NCI-H1417 treated with DMSO at 0.1 percent for 48 hours (cell line): ENCODE measurements at regions not wholly inside any gene's neighbourhood (a gene's known extent, or its start where the extent isn't known, plus 50 kb on each side); places are given as distances from the start of the nearest gene placed in this dataset.

ENCODE experiments used
- DNase-seq: peaks from one replicate; lab custom pipeline; 2025; lab: John Stamatoyannopoulos, UW

DNA sequence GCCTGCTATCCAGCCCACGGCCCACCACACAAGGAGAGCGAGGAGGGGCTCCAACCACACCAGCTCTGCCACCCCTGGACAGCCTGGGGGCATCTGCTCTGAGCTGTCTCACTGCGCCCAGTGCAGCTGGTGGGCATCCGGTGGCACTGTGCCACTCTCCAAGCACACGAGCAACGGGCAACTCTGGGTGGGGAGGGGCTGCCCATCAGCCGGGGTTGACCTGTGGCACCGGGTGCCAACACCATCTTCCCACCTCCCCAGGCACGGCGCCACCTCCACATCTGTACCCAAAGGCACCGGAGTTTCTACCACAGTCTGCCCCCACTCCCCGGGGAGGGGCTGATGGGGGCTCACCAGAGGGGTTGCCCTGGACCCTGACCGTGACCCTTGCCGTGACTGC lies 241.8 kb downstream of the RBFOX3 start:
- no peak for DNase-seq

- DNase-seq = no peak
Measured at GRCh38 chr17:79368521-79368920, 242.3 kb downstream of the RBFOX3 start.

GRCh38 chr17:79366988-79367571 lies 243.8 kb downstream of the RBFOX3 start:
- DNase-seq = no peak

GRCh38 chr17:79365836-79366770 lies 244.7 kb downstream of the RBFOX3 start:
- DNase-seq = no peak

- DNase-seq = no peak
Measured at GRCh38 chr17:79365351-79365750, 245.5 kb downstream of the RBFOX3 start.

DNA sequence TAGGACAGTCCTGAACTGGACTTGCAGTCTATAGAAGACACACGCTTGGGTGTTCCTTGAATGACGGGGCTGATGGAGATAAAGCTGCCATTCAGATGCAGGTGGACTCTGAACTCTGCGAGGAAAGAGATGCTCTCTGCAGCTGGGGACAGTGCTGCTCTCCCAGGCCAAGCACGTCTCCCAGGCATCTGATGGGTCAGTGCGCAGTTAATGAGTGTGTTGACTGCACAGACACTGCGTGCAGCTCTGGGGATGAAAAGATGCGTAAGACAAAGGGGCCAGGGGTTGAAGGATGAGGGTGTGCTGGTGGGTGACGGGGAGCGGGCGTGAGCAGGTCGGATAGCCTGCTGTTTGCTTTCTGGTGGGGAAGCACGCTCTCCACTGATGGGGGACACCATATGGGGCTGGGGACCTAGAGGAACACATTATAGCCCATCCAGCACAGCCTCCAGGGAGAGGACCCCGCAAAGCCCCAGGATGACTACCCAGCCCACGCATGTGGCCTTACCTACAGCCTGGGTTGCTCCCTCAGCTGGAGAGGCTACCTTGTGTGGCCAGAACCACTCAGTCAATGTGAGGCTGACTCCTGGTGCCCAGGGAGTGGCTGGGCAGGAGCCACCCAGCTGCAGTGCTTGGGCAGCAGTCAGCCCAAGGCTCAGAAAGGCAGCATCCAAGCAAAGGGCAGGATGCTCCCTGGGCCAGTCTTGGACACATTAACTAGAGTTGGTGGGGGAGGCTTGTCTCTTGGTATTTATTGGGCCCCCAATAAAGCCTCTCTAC lies 246.3 kb downstream of the RBFOX3 start:
- no peak for DNase-seq

DNA sequence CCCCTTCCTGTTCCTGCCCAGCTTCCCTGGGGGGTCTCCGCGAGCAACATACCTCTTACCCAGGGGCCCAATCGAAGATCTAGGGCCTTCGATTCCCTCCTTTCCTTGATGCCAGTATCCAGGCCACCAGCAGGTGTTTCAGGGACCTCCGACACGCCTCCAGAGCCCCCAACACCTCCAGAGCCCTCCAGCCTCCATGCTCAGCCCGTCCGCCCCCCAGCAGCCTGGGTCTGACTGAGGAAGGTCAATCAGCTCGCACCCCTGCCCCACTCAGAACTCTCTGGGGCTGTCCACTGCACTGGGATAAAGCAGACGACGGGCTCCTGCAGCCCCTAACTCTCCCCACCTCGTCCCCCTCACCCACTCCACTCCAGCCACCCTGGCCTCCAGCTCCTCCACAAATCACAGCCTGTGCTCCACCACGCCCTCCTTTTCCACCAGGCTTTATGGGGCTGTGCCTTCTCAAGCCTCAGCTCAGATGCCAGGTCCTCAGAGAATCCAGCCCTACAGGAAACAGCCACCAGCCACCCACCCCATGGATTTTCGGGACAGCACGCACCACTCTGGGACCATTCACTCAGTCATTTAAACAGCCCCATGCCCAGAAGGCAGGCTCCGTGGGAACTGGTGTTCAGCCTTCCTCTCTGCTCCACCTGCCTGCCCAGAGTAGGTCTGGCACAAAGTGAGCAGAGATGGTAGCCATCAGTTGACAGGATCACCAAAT lies 247.1 kb downstream of the RBFOX3 start:
- no peak for DNase-seq

- DNase-seq = no peak
Measured at GRCh38 chr17:79362772-79363305, 248.0 kb downstream of the RBFOX3 start.

GRCh38 chr17:79361873-79362771 lies 248.7 kb downstream of the RBFOX3 start:
- no peak for DNase-seq

DNA sequence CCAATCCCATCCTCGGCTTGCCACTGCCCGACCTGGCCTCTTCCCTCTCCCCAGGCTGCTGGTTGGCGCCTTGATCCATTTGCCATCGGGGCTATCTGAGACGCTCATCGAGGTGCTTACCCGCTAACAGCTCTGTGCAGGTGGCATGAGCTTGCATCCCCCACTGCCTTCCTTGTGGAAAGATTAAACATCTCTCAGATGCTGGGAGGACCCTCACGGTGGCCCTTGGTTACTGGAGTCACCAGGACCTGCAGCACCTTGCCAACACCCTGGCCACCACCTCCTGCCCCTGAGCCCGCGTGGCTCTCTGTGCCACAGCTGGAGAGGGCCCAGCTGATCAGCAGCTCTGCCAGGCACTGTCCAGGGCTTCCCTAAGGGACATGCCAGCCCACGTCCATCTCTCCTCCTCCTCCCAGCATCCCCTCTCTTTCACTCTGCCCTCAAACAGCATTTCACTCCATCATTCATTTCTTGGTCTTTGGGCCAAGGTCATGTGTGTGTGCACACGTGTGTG lies 249.6 kb downstream of the RBFOX3 start:
- no peak for DNase-seq

DNA sequence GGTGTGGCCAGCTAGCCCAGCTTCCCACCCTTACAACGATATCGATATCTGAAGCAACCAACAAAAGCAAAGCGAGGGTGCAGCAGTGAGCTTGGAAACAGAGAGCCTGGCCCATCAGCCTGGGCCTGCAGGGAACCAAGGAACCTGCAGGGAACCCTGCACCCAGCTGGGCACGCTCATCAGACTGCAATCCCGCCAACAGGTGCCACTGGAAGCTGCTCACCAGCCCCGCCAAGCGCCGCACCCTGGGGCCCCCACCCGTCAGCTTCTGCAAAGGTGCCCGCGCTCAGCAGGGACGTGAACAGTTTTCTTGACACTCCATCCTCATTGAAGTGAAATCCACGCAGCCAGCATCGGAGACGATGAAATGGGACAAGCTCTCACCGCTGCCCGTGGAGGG lies 250.7 kb downstream of the RBFOX3 start:
- no peak for DNase-seq

GRCh38 chr17:79356839-79357447 lies 253.9 kb downstream of the RBFOX3 start:
- no peak for DNase-seq

- DNase-seq = no peak
Measured at GRCh38 chr17:79355165-79355564, 255.7 kb downstream of the RBFOX3 start.

GRCh38 chr17:79354173-79354820 lies 256.6 kb downstream of the RBFOX3 start:
- no peak for DNase-seq

- DNase-seq = no peak
Measured at GRCh38 chr17:79353548-79353947, 257.3 kb downstream of the RBFOX3 start.

DNA sequence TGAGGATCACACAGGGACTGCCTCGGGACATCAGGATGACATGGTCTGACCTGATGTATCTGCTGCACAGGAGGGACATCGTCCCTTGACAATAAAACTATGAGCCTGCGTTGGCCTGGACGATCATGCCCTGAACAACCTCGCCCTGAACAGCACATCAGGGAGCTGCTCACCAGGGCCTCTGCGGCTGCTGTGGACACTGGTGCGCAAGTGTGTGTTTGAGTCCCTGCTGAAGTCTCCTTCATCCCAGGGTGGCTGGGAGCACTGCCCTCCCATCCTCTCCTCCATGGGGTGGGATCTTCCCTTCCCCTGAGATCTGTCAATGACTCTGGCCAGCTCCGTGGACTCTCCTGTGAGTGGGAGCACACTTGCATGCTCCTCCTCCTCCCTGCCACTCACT lies 257.8 kb downstream of the RBFOX3 start:
- no peak for DNase-seq

- no peak for DNase-seq
Measured at GRCh38 chr17:79350533-79350932, 260.3 kb downstream of the RBFOX3 start.

GRCh38 chr17:79349506-79350400 lies 261.1 kb downstream of the RBFOX3 start:
- DNase-seq = no peak
